B cell (primary cell): ENCODE measurements at regions not wholly inside any gene's neighbourhood (a gene's known extent, or its start where the extent isn't known, plus 50 kb on each side); places are given as distances from the start of the nearest gene placed in this dataset.

ENCODE experiments used
- EZH2 ChIP-seq: IDR thresholded peaks from 2 replicates; pipeline ENCODE4 v1.6.1; 2012; ENCODE audit warnings: borderline replicate concordance, low read depth, mild to moderate bottlenecking, moderate library complexity, low read length; ENCODE audit not compliant: insufficient read depth, poor library complexity, severe bottlenecking
- TF ChIP-seq, protein P1 (sequence below): fragments of 200-600 bp; IDR thresholded peaks from one replicate; pipeline ENCODE4 v1.8.0; 2022; ENCODE audit warnings: antibody characterized with exemption, mild to moderate bottlenecking

DNA sequence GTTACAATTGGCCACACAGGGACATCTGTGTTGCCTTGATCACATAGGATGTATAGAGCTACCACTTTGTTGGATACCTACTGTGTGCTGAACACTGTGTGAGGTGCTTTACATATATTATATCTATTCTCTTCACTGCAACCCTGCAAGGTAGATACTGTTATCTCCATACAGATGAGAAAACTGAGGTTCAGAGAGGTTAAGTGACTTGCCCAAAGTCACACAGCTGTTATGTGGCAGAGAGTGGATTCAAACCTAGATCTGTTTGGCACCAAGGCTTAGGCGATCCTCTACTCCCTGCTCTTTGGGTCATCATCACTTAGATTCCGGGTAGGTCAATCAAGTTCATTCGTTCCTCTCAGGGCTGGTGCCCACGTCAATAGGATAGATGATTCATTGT is 260.5 kb upstream of the IRX3 start:
- TF ChIP-seq, protein P1, sequence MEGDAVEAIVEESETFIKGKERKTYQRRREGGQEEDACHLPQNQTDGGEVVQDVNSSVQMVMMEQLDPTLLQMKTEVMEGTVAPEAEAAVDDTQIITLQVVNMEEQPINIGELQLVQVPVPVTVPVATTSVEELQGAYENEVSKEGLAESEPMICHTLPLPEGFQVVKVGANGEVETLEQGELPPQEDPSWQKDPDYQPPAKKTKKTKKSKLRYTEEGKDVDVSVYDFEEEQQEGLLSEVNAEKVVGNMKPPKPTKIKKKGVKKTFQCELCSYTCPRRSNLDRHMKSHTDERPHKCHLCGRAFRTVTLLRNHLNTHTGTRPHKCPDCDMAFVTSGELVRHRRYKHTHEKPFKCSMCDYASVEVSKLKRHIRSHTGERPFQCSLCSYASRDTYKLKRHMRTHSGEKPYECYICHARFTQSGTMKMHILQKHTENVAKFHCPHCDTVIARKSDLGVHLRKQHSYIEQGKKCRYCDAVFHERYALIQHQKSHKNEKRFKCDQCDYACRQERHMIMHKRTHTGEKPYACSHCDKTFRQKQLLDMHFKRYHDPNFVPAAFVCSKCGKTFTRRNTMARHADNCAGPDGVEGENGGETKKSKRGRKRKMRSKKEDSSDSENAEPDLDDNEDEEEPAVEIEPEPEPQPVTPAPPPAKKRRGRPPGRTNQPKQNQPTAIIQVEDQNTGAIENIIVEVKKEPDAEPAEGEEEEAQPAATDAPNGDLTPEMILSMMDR: no peak
- no peak for TF ChIP-seq EZH2
